HCT116 (cell line): ENCODE measurements at regions not wholly inside any gene's neighbourhood (a gene's known extent, or its start where the extent isn't known, plus 50 kb on each side); places are given as distances from the start of the nearest gene placed in this dataset.

Source experiments
- ATAC-seq: fragments of 200-7000 bp; cut with Tn5 transposase; 2 replicates; pipeline ENCODE4 v1.9.1; 2020; ENCODE audit warnings: mild to moderate bottlenecking, moderate library complexity
- BruUV-seq: library from RNA; stranded (reverse); fragments of 400-500 nt; replicated peaks from 2 replicates; lab custom pipeline; 2021; lab: Mats Ljungman, UMichigan
- CTCF ChIA-PET: fragments of 300-600 bp; sonication (Branson Sonifier 250); formaldehyde crosslinking; loops from one replicate; lab custom pipeline; 2021; ENCODE audit warnings: antibody characterized with exemption; lab: Charles Lee
- POLR2A ChIA-PET: fragments of 300-600, 350-600 bp; sonication (Branson Sonifier 250); formaldehyde crosslinking; loops from one replicate; lab custom pipeline; 2021; ENCODE audit warnings: antibody characterized with exemption; lab: Charles Lee
- RAD21 ChIA-PET, 2 experiments: fragments of 300-600 bp; sonication (Branson Sonifier 250); formaldehyde crosslinking; loops; one replicate each; lab custom pipeline; 2023; ENCODE audit warnings: low total read pairs in 2 of 2; ENCODE audit not compliant: uncharacterized antibody in 2 of 2, unreplicated experiment in 2 of 2, low non-redundant PET in 1 of 2; lab: Charles Lee
- DNase-seq: peaks from one replicate; pipeline ENCODE4 v3.0.0-alpha.2; 2010; ENCODE audit warnings: low read depth, low spot score
- H2AFZ ChIP-seq: fragments of 200-600 bp; shearing (Covaris generic), sonication (generic); 2 replicates; pipeline ENCODE4 v1.6.1; 2017; ENCODE audit warnings: low read depth, mixed run types, mixed read lengths, antibody characterized with exemption, low read length; ENCODE audit not compliant: poor library complexity, severe bottlenecking
- H3K27ac ChIP-seq: 2 replicates; pipeline ENCODE4 v1.5.1; 2012; ENCODE audit warnings: low read depth, low read length
- H3K27me3 ChIP-seq: fragments of 200-600 bp; sonication (generic); 2 replicates; pipeline ENCODE4 v1.6.1; 2016; ENCODE audit warnings: mixed run types, low read length, mixed read lengths; ENCODE audit not compliant: insufficient read depth
- H3K36me3 ChIP-seq, 2 experiments: fragments of 200-500 bp in 1 of 2; fragments of 200-600 bp in 1 of 2; sonication (Bioruptor generic) in 1 of 2; sonication (generic) in 1 of 2; 2 replicates each; pipeline versions ENCODE4 v1.5.1 to v1.6.1; 2014 to 2016; ENCODE audit warnings: low read length in 2 of 2, inconsistent platforms in 1 of 2, mixed read lengths in 1 of 2, mixed run types in 1 of 2; ENCODE audit not compliant: insufficient read depth in 2 of 2, control insufficient read depth in 1 of 2
- H3K4me1 ChIP-seq, 2 experiments: fragments of 200-600 bp in 1 of 2; sonication (generic) in 1 of 2; 2 replicates each; pipeline versions ENCODE4 v1.5.1 to v1.6.1; 2012 to 2017; ENCODE audit warnings: low read length in 2 of 2, inconsistent platforms in 1 of 2, mild to moderate bottlenecking in 1 of 2, mixed read lengths in 1 of 2, mixed run types in 1 of 2, moderate library complexity in 1 of 2; ENCODE audit not compliant: insufficient read depth in 2 of 2, control insufficient read depth in 1 of 2
- H3K4me2 ChIP-seq: fragments of 200-600 bp; sonication (generic); 2 replicates; pipeline ENCODE4 v1.6.1; 2017; ENCODE audit warnings: mixed run types, low read length, mixed read lengths
- H3K4me3 ChIP-seq, 2 experiments: fragments of 200-600 bp in 1 of 2; sonication (generic) in 1 of 2; replicated peaks in 1 of 2; 2 replicates each; pipeline ENCODE4 v1.5.1; 2011 to 2016; ENCODE audit warnings: low read length in 2 of 2, control low read depth in 1 of 2, low read depth in 1 of 2, mild to moderate bottlenecking in 1 of 2, mixed read lengths in 1 of 2, mixed run types in 1 of 2
- H3K79me2 ChIP-seq: fragments of 200-600 bp; sonication (generic); 2 replicates; pipeline ENCODE4 v1.6.1; 2017; ENCODE audit warnings: mild to moderate bottlenecking, mixed run types, low read length, moderate library complexity, mixed read lengths; ENCODE audit not compliant: insufficient read depth
- H3K9ac ChIP-seq: fragments of 200-600 bp; sonication (generic); 2 replicates; pipeline ENCODE4 v1.6.1; 2016; ENCODE audit warnings: low read length, mixed read lengths
- H3K9me2 ChIP-seq: fragments of 200-600 bp; sonication (generic), shearing (Covaris generic); 2 replicates; pipeline ENCODE4 v1.6.1; 2017; ENCODE audit warnings: mixed run types, mild to moderate bottlenecking, moderate library complexity; ENCODE audit not compliant: insufficient read depth
- H3K9me3 ChIP-seq, 2 experiments: fragments of 200-500 bp in 1 of 2; fragments of 200-600 bp in 1 of 2; sonication (Bioruptor generic) in 1 of 2; sonication (generic) in 1 of 2; 2 replicates each; pipeline ENCODE4 v1.6.1; 2014 to 2017; ENCODE audit warnings: low read length in 2 of 2, mixed read lengths in 2 of 2, inconsistent platforms in 1 of 2, low read depth in 1 of 2, mild to moderate bottlenecking in 1 of 2, mixed run types in 1 of 2, moderate library complexity in 1 of 2; ENCODE audit not compliant: control insufficient read depth in 1 of 2, insufficient read depth in 1 of 2
- H4K20me1 ChIP-seq: fragments of 200-600 bp; sonication (generic), shearing (Covaris generic); 2 replicates; pipeline ENCODE4 v1.6.1; 2017; ENCODE audit warnings: mixed run types, mild to moderate bottlenecking, moderate library complexity; ENCODE audit not compliant: insufficient read depth
- ATF3 ChIP-seq: IDR thresholded peaks from 2 replicates; pipeline ENCODE4 v1.6.1; 2012
- CBX3 ChIP-seq: IDR thresholded peaks from 2 replicates; pipeline ENCODE4 v1.6.1; 2012; ENCODE audit warnings: low read depth
- CEBPB ChIP-seq: IDR thresholded peaks from 2 replicates; pipeline ENCODE4 v1.6.1; 2012; ENCODE audit warnings: low read depth
- ELF1 ChIP-seq: IDR thresholded peaks from 2 replicates; pipeline ENCODE4 v1.6.1; 2012; ENCODE audit warnings: low read depth, borderline replicate concordance
- FOSL1 ChIP-seq: IDR thresholded peaks from 2 replicates; pipeline ENCODE4 v1.6.1; 2012; ENCODE audit warnings: low read depth
- JUND ChIP-seq: IDR thresholded peaks from 2 replicates; pipeline ENCODE4 v1.6.1; 2012
- MAX ChIP-seq: IDR thresholded peaks from 2 replicates; pipeline ENCODE4 v1.6.1; 2012
- POLR2A ChIP-seq: IDR thresholded peaks from 2 replicates; pipeline ENCODE4 v1.7.0; 2011; ENCODE audit warnings: borderline replicate concordance; ENCODE audit not compliant: insufficient read depth, insufficient read length; ENCODE audit errors: extremely low read depth
- SIN3A ChIP-seq: IDR thresholded peaks from 2 replicates; pipeline ENCODE4 v1.6.1; 2012; ENCODE audit warnings: low read depth
- SP1 ChIP-seq: IDR thresholded peaks from 2 replicates; pipeline ENCODE4 v1.6.1; 2012; ENCODE audit warnings: low read depth
- SRF ChIP-seq: IDR thresholded peaks from 2 replicates; pipeline ENCODE4 v1.6.1; 2012; ENCODE audit warnings: low read depth
- TCF7L2 ChIP-seq: IDR thresholded peaks from 2 replicates; pipeline ENCODE4 v1.7.0; 2011; ENCODE audit warnings: borderline replicate concordance, inconsistent platforms; ENCODE audit not compliant: insufficient read depth, insufficient read length; ENCODE audit errors: extremely low read depth
- YY1 ChIP-seq: IDR thresholded peaks from 2 replicates; pipeline ENCODE4 v1.6.1; 2011; ENCODE audit warnings: low read length, low read depth, moderate library complexity, mild to moderate bottlenecking; ENCODE audit not compliant: insufficient replicate concordance; ENCODE audit errors: extremely low read depth
- ZBTB33 ChIP-seq: IDR thresholded peaks from 2 replicates; pipeline ENCODE4 v1.6.1; 2011; ENCODE audit warnings: mild to moderate bottlenecking, low read length, moderate library complexity; ENCODE audit not compliant: insufficient replicate concordance; ENCODE audit errors: extremely low read depth
- ZNF274 ChIP-seq: fragments of 200-500 bp; sonication (Bioruptor generic); IDR thresholded peaks from 2 replicates; pipeline ENCODE4 v1.6.1; 2014; ENCODE audit warnings: mild to moderate bottlenecking, low read depth, low read length, inconsistent platforms
- intact Hi-C: fragments of 100-400 bp; cut with micrococcal nuclease; formaldehyde crosslinking; loops from 2 replicates; pipeline ENCODE4 v1.10.0; 2022
- TF ChIP-seq, protein P1 (sequence below): IDR thresholded peaks from 2 replicates; pipeline ENCODE4 v1.6.1; 2012; ENCODE audit warnings: low read depth

DNA sequence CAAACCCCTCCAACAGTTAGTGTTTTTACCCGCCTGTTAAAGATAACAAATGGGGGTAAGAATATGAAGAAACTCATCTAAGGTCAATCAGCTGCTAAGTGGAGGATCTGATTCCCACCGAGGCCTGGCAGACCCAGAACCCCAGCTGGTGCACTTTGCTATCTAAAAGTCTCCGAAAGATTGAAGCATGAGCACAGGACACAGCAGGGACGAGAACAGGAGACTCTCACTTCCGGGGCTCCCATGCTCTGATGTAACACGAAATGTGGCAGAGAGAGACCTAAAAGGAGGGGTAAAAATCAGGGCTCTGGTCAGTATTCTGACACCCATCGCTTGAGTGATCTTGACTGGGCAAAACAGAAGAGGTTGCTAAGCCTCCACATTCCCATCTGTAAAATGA lies 119.7 kb downstream of the PDCL3 start:
- H3K27me3 ChIP-seq, result no peaks in the 10 kb centered on the region
- no TSS peak for BruUV-seq
- no peak overlapping the region for H3K27ac ChIP-seq
- TF ChIP-seq JUND (no peak), FOSL1 (no peak), ELF1 (no peak), POLR2A (no peak), ZNF274 (no peak), SRF (no peak), MAX (no peak), CEBPB (no peak), SP1 (no peak), TCF7L2 (no peak), YY1 (no peak)
- TF ChIP-seq, all 23 proteins: peak for 0
- no peak overlapping the region for H3K9ac ChIP-seq
- DNase-seq (no peak), ATAC-seq (no peak)
- RAD21 ChIA-PET, result no interaction called here
- no peak overlapping the region for H3K4me2 ChIP-seq
- H4K20me1 ChIP-seq, result no peaks in the 10 kb centered on the region
- H3K9me2 ChIP-seq, result no peaks in the 10 kb centered on the region
- no peaks in the 10 kb centered on the region for H3K36me3 ChIP-seq
- H3K4me3 ChIP-seq, result no peak overlapping the region
- H2AFZ ChIP-seq, result no peak overlapping the region
- intact Hi-C loops, result no loop called here
- POLR2A ChIA-PET, result no interaction called here
- no peaks in the 10 kb centered on the region for H3K9me3 ChIP-seq
- CTCF ChIA-PET, result no interaction called here
- no peaks in the 10 kb centered on the region for H3K4me1 ChIP-seq
- H3K79me2 ChIP-seq, result no peaks in the 10 kb centered on the region

DNA sequence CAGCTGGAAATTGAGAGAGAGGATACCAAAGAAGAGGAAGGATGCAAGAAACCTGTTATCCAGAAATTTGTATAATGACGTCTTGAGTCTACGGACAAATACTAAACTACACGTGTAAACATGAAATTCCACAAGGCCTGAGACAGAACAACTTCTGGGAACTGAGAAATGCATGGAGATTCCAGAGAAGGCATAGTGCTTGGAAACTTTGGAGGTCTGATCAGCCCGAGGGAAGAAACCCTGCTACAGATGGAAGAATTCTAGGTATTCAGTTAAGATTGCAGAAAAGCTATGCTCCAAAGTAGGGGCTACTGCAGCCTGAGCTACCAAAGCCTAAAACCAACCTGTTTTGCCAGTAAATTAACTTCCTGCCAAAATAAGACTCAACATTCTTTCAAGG lies 120.4 kb downstream of the PDCL3 start:
- Histone ChIP-seq H3K79me2 (no peaks in the 10 kb centered on the region), H3K27ac (no peak overlapping the region), H4K20me1 (no peaks in the 10 kb centered on the region), H3K4me3 (no peak overlapping the region), H3K4me2 (no peak overlapping the region), H2AFZ (no peak overlapping the region), H3K27me3 (no peaks in the 10 kb centered on the region), H3K4me1 (no peaks in the 10 kb centered on the region), H3K9me2 (no peaks in the 10 kb centered on the region), H3K9ac (no peak overlapping the region), H3K36me3 (no peaks in the 10 kb centered on the region), H3K9me3 (no peaks in the 10 kb centered on the region)
- no peak for DNase-seq
- POLR2A ChIA-PET, result no interaction called here
- no peak for ATAC-seq
- CTCF ChIA-PET, result no interaction called here
- BruUV-seq, result no TSS peak
- RAD21 ChIA-PET, result no interaction called here
- intact Hi-C loops, result no loop called here
- TF ChIP-seq CBX3 (no peak), ATF3 (no peak), ELF1 (no peak), POLR2A (no peak), SP1 (no peak), ZBTB33 (no peak), JUND (no peak), SIN3A (no peak)
- TF ChIP-seq, protein P1, sequence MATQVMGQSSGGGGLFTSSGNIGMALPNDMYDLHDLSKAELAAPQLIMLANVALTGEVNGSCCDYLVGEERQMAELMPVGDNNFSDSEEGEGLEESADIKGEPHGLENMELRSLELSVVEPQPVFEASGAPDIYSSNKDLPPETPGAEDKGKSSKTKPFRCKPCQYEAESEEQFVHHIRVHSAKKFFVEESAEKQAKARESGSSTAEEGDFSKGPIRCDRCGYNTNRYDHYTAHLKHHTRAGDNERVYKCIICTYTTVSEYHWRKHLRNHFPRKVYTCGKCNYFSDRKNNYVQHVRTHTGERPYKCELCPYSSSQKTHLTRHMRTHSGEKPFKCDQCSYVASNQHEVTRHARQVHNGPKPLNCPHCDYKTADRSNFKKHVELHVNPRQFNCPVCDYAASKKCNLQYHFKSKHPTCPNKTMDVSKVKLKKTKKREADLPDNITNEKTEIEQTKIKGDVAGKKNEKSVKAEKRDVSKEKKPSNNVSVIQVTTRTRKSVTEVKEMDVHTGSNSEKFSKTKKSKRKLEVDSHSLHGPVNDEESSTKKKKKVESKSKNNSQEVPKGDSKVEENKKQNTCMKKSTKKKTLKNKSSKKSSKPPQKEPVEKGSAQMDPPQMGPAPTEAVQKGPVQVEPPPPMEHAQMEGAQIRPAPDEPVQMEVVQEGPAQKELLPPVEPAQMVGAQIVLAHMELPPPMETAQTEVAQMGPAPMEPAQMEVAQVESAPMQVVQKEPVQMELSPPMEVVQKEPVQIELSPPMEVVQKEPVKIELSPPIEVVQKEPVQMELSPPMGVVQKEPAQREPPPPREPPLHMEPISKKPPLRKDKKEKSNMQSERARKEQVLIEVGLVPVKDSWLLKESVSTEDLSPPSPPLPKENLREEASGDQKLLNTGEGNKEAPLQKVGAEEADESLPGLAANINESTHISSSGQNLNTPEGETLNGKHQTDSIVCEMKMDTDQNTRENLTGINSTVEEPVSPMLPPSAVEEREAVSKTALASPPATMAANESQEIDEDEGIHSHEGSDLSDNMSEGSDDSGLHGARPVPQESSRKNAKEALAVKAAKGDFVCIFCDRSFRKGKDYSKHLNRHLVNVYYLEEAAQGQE, result no peak
